ENCODE measurements at regions not wholly inside any gene's neighbourhood (a gene's known extent, or its start where the extent isn't known, plus 50 kb on each side); places are given as distances from the start of the nearest gene placed in this dataset.

- TF ChIP-seq CTCF (IDR thresholded peaks at IDR 0.05), result no peak
- TF ChIP-seq POLR2AphosphoS5 (IDR thresholded peaks at IDR 0.05), result no peak
Measured at GRCh38 chr12:97211416-97211930, 251.1 kb upstream of the RMST start.

Measured in prostate gland (tissue), 2 donors.